ENCODE measurements at regions not wholly inside any gene's neighbourhood (a gene's known extent, or its start where the extent isn't known, plus 50 kb on each side); places are given as distances from the start of the nearest gene placed in this dataset.
"Not testable (repeated sequence)": the region's sequence is repeated elsewhere in the genome, so short reads cannot be mapped to it uniquely, and the experiment has no call there.

GRCh38 chr5:129243039-129243438 lies 148.5 kb downstream of the ISOC1 start:
- no peaks in the 10 kb centered on the region for H3K36me3 Mint-ChIP-seq
- no peaks in the 10 kb centered on the region for H3K4me1 Mint-ChIP-seq
- no peaks in the 10 kb centered on the region for H3K27me3 Mint-ChIP-seq
- no peak overlapping the region for H3K27ac Mint-ChIP-seq
- no peak for DNase-seq
- H3K4me3 Mint-ChIP-seq: no peak overlapping the region
- ATAC-seq (ENCODE audit: low read depth in 2 of 2): no peak
- H3K9me3 Mint-ChIP-seq: no peaks in the 10 kb centered on the region

- Mint-ChIP-seq H3K4me3 (no peak overlapping the region), H3K36me3 (no peaks in the 10 kb centered on the region), H3K27me3 (no peaks in the 10 kb centered on the region), H3K4me1 (no peaks in the 10 kb centered on the region), H3K27ac (no peak overlapping the region), H3K9me3 (peaks cover 0 to 1% (median 0%) of the 10 kb centered on the region in 7 donors)
- ATAC-seq (ENCODE audit: low read depth in 2 of 2) (no peak), DNase-seq (no peak)
These were observed 149.9 kb downstream of the ISOC1 start for GRCh38 chr5:129244478-129244877.

GRCh38 chr5:129245489-129245888 lies 150.9 kb downstream of the ISOC1 start:
- no peak for ATAC-seq (ENCODE audit: low read depth in 2 of 2)
- H3K27ac Mint-ChIP-seq: no peak overlapping the region

GRCh38 chr5:129246088-129246487 lies 151.5 kb downstream of the ISOC1 start:
- ATAC-seq (ENCODE audit: low read depth in 2 of 2): no peak
- no peaks in the 10 kb centered on the region for H3K36me3 Mint-ChIP-seq
- H3K27me3 Mint-ChIP-seq: no peaks in the 10 kb centered on the region
- H3K9me3 Mint-ChIP-seq: peaks cover 0 to 1% (median 0%) of the 10 kb centered on the region in 7 donors
- no peak for DNase-seq
- no peaks in the 10 kb centered on the region for H3K4me1 Mint-ChIP-seq
- H3K4me3 Mint-ChIP-seq: no peak overlapping the region
- H3K27ac Mint-ChIP-seq: no peak overlapping the region

More at GRCh38 chr5:129245489-129245888, 150.9 kb downstream of the ISOC1 start:
- Mint-ChIP-seq H3K4me3 (no peak overlapping the region), H3K4me1 (no peaks in the 10 kb centered on the region), H3K36me3 (no peaks in the 10 kb centered on the region), H3K27me3 (no peaks in the 10 kb centered on the region), H3K9me3 (peaks cover 0 to 1% (median 0%) of the 10 kb centered on the region in 7 donors)
- no peak for DNase-seq

- Mint-ChIP-seq H3K27me3 (no peaks in the 10 kb centered on the region), H3K4me3 (no peak overlapping the region), H3K36me3 (peaks cover 6 to 19% of the 10 kb centered on the region in 2 donors), H3K9me3 (peaks cover 8 to 31% (median 13%) of the 10 kb centered on the region in 7 donors), H3K27ac (no peak overlapping the region), H3K4me1 (peaks cover 0 to 5% (median 0%) of the 10 kb centered on the region in 3 donors)
- ATAC-seq (ENCODE audit: low read depth in 2 of 2) (no peak), DNase-seq (no peak)
These were observed 155.3 kb downstream of the ISOC1 start for GRCh38 chr5:129249886-129250285.

- Mint-ChIP-seq H3K4me3 (no peak overlapping the region), H3K9me3 (peaks cover 0 to 3% (median 0%) of the 10 kb centered on the region in 7 donors), H3K36me3 (no peaks in the 10 kb centered on the region), H3K27ac (no peak overlapping the region), H3K4me1 (no peaks in the 10 kb centered on the region), H3K27me3 (no peaks in the 10 kb centered on the region)
- no peak for DNase-seq
- no peak for ATAC-seq (ENCODE audit: low read depth in 2 of 2)
These were observed 176.8 kb downstream of the ISOC1 start for GRCh38 chr5:129271308-129271707.

GRCh38 chr5:129284010-129284409 lies 176.1 kb upstream of the ADAMTS19 start:
- no peaks in the 10 kb centered on the region for H3K27me3 Mint-ChIP-seq
- H3K27ac Mint-ChIP-seq: no peak overlapping the region
- DNase-seq (no peak), ATAC-seq (ENCODE audit: low read depth in 2 of 2) (no peak)
- H3K4me1 Mint-ChIP-seq: no peaks in the 10 kb centered on the region
- H3K4me3 Mint-ChIP-seq: no peak overlapping the region
- peaks cover 9 to 19% (median 13%) of the 10 kb centered on the region in 7 donors for H3K9me3 Mint-ChIP-seq
- no peaks in the 10 kb centered on the region for H3K36me3 Mint-ChIP-seq

- DNase-seq; H3K4me1 Mint-ChIP-seq; H3K36me3 Mint-ChIP-seq; H3K27me3 Mint-ChIP-seq; H3K4me3 Mint-ChIP-seq; ATAC-seq (ENCODE audit: low read depth in 2 of 2); H3K27ac Mint-ChIP-seq: not testable (repeated sequence)
- peaks cover 8 to 38% (median 15%) of the 10 kb centered on the region in 7 donors for H3K9me3 Mint-ChIP-seq
These were observed 165.9 kb upstream of the ADAMTS19 start for GRCh38 chr5:129294216-129294615.

- DNase-seq: no peak
- H3K9me3 Mint-ChIP-seq: peaks cover 5 to 36% (median 19%) of the 10 kb centered on the region in 7 donors
- no peaks in the 10 kb centered on the region for H3K4me1 Mint-ChIP-seq
- H3K27ac Mint-ChIP-seq: no peak overlapping the region
- no peaks in the 10 kb centered on the region for H3K27me3 Mint-ChIP-seq
- ATAC-seq (ENCODE audit: low read depth in 2 of 2): no peak
- peaks cover 6 to 9% of the 10 kb centered on the region in 2 donors for H3K36me3 Mint-ChIP-seq
- no peak overlapping the region for H3K4me3 Mint-ChIP-seq
These were observed 153.4 kb upstream of the ADAMTS19 start for GRCh38 chr5:129306725-129307124.

- H3K9me3 Mint-ChIP-seq: peaks cover 4 to 43% (median 18%) of the 10 kb centered on the region in 7 donors
- no peak for DNase-seq
- no peaks in the 10 kb centered on the region for H3K27me3 Mint-ChIP-seq
- no peak overlapping the region for H3K27ac Mint-ChIP-seq
- no peak overlapping the region for H3K4me3 Mint-ChIP-seq
- H3K4me1 Mint-ChIP-seq: no peaks in the 10 kb centered on the region
- peaks cover 3 to 15% of the 10 kb centered on the region in 2 donors for H3K36me3 Mint-ChIP-seq
- ATAC-seq (ENCODE audit: low read depth in 2 of 2): no peak
These were observed 137.1 kb upstream of the ADAMTS19 start for GRCh38 chr5:129322968-129323367.

- Mint-ChIP-seq H3K9me3 (peaks cover 8 to 22% (median 12%) of the 10 kb centered on the region in 7 donors), H3K36me3 (no peaks in the 10 kb centered on the region), H3K4me1 (peaks cover 0 to 17% (median 3%) of the 10 kb centered on the region in 3 donors), H3K27me3 (no peaks in the 10 kb centered on the region), H3K27ac (no peak overlapping the region), H3K4me3 (no peak overlapping the region)
- ATAC-seq (ENCODE audit: low read depth in 2 of 2): no peak
- no peak for DNase-seq
These were observed 118.8 kb upstream of the ADAMTS19 start for GRCh38 chr5:129341306-129341705.

GRCh38 chr5:129342796-129343195 lies 117.3 kb upstream of the ADAMTS19 start:
- no peak overlapping the region for H3K27ac Mint-ChIP-seq
- DNase-seq: no peak
- no peaks in the 10 kb centered on the region for H3K36me3 Mint-ChIP-seq
- peaks cover 3 to 9% (median 6%) of the 10 kb centered on the region in 7 donors for H3K9me3 Mint-ChIP-seq
- H3K4me1 Mint-ChIP-seq: peaks cover 0 to 17% (median 3%) of the 10 kb centered on the region in 3 donors
- no peaks in the 10 kb centered on the region for H3K27me3 Mint-ChIP-seq
- H3K4me3 Mint-ChIP-seq: no peak overlapping the region
- ATAC-seq (ENCODE audit: low read depth in 2 of 2): no peak

- no peak for ATAC-seq (ENCODE audit: low read depth in 2 of 2)
- H3K4me1 Mint-ChIP-seq: peaks cover 0 to 17% (median 3%) of the 10 kb centered on the region in 3 donors
- H3K27ac Mint-ChIP-seq: no peak overlapping the region
- peaks cover 5 to 31% (median 12%) of the 10 kb centered on the region in 7 donors for H3K9me3 Mint-ChIP-seq
- DNase-seq: no peak
- no peaks in the 10 kb centered on the region for H3K27me3 Mint-ChIP-seq
- H3K36me3 Mint-ChIP-seq: peaks cover 5 to 8% of the 10 kb centered on the region in 2 donors
- H3K4me3 Mint-ChIP-seq: no peak overlapping the region
These were observed 114.7 kb upstream of the ADAMTS19 start for GRCh38 chr5:129345213-129345924.

- DNase-seq (no peak), ATAC-seq (ENCODE audit: low read depth in 2 of 2) (no peak)
- no peaks in the 10 kb centered on the region for H3K36me3 Mint-ChIP-seq
- H3K27me3 Mint-ChIP-seq: no peaks in the 10 kb centered on the region
- H3K27ac Mint-ChIP-seq: no peak overlapping the region
- H3K4me3 Mint-ChIP-seq: no peak overlapping the region
- peaks cover 0 to 9% (median 0%) of the 10 kb centered on the region in 7 donors for H3K9me3 Mint-ChIP-seq
- no peaks in the 10 kb centered on the region for H3K4me1 Mint-ChIP-seq
These were observed 103.3 kb upstream of the ADAMTS19 start for GRCh38 chr5:129356846-129357245.
